Right cardiac atrium (tissue), 5 donors: ENCODE measurements at regions not wholly inside any gene's neighbourhood (a gene's known extent, or its start where the extent isn't known, plus 50 kb on each side); places are given as distances from the start of the nearest gene placed in this dataset.

Source experiments
- ATAC-seq, 2 donors: fragments of 200-7000 bp; cut with Tn5 transposase; one replicate each; pipeline versions ENCODE4 v1.8.0 to v1.9.1; 2020; ENCODE audit warnings: moderate library complexity in 2 of 2, mild to moderate bottlenecking in 1 of 2
- DNase-seq, 3 donors: peaks; one replicate each; pipeline ENCODE4 v3.0.0-alpha.2; 2020
- H3K27ac ChIP-seq: one replicate; pipeline ENCODE4 v1.5.1; 2013; ENCODE audit warnings: mild to moderate bottlenecking, low read length, control low read depth, moderate library complexity
- H3K27me3 ChIP-seq: one replicate; pipeline ENCODE4 v1.6.1; 2013; ENCODE audit not compliant: control insufficient read depth, insufficient read depth
- H3K4me1 ChIP-seq: one replicate; pipeline ENCODE4 v1.6.1; 2013; ENCODE audit warnings: low read length; ENCODE audit not compliant: control insufficient read depth, insufficient read depth
- H3K4me3 ChIP-seq: one replicate; pipeline ENCODE4 v1.5.1; 2013; ENCODE audit warnings: low read length, control low read depth
- H3K9me3 ChIP-seq: one replicate; pipeline ENCODE4 v1.6.1; 2013; ENCODE audit warnings: low read length; ENCODE audit not compliant: control insufficient read depth
- WGBS: extraction: QIAGEN DNeasy Blood & Tissue Kit; methylation state at CpG from one replicate; pipeline ENCODE4 v1.1.7; 2013; 5-methylcytosine and 5-hydroxymethylcytosine counted together
- intact Hi-C, 4 donors: fragments of 100-400 bp; cut with DNase I; formaldehyde crosslinking; loops; one replicate each; pipeline versions ENCODE4 v1.11.0 to v1.14.0; 2022 to 2023
- donor health status: healthy with polysubstance abuse.
- donor health status: DM: no; HTN: yes; CAD: no.
- donor health status: DM: no; HTN: no; CAD: no.
- donor health status: DM: no; HTN: yes; CAD: no; lungs with severe emphysema.
- donor health status: DM: yes; HTN: yes; CAD: no.

- Histone ChIP-seq H3K27ac (peak overlapping the region; percentile 40), H3K9me3 (no peaks in the 10 kb centered on the region), H3K4me1 (peaks cover 39% of the 10 kb centered on the region), H3K27me3 (no peaks in the 10 kb centered on the region), H3K4me3 (no peak overlapping the region)
- WGBS, result 58% methylated on average over 18 of the region's 18 CpGs
- ATAC-seq, result no peak
- intact Hi-C loops, result no loop called here
- DNase-seq, result no peak
Measured at GRCh38 chr14:73770977-73771847, 57.0 kb upstream of the PNMA1 start.

- Histone ChIP-seq H3K9me3 (no peaks in the 10 kb centered on the region), H3K27me3 (no peaks in the 10 kb centered on the region), H3K4me1 (peaks cover 41% of the 10 kb centered on the region), H3K27ac (no peak overlapping the region), H3K4me3 (no peak overlapping the region)
- ATAC-seq (no peak), DNase-seq (peak in 1 of 3 donors; percentile 3)
- intact Hi-C loops, result no loop called here
- WGBS, result 88% methylated on average over 4 of the region's 4 CpGs
Measured at GRCh38 chr14:73768107-73768506, 53.9 kb upstream of the PNMA1 start.

GRCh38 chr14:73764406-73765280, 50.5 kb upstream of the PNMA1 start:
- Histone ChIP-seq H3K4me3 (no peak overlapping the region), H3K27me3 (no peaks in the 10 kb centered on the region), H3K4me1 (peaks cover 36% of the 10 kb centered on the region), H3K9me3 (no peaks in the 10 kb centered on the region), H3K27ac (peak overlapping the region; percentile 62)
- 28% methylated on average over 8 of the region's 8 CpGs for WGBS
- DNase-seq (peak; percentile 72 to 86 (median 82)), ATAC-seq (peak; percentile 52 to 67)
- intact Hi-C loops, result no loop called here
